Endothelial cell of umbilical vein (primary cell): ENCODE measurements at regions not wholly inside any gene's neighbourhood (a gene's known extent, or its start where the extent isn't known, plus 50 kb on each side); places are given as distances from the start of the nearest gene placed in this dataset.

Experiments used
- POLR2A ChIP-seq: IDR thresholded peaks from 2 replicates; pipeline ENCODE4 v1.6.1; 2012; ENCODE audit warnings: low read depth, mild to moderate bottlenecking, control low read depth, low read length
- POLR2AphosphoS5 ChIP-seq: IDR thresholded peaks from 2 replicates; pipeline ENCODE4 v1.6.1; 2012; ENCODE audit warnings: low read depth, mild to moderate bottlenecking, control low read depth, low read length, moderate library complexity; ENCODE audit not compliant: insufficient read depth
- TF ChIP-seq, protein P1 (sequence below), 2 donors: IDR thresholded peaks; 1 replicate in 1 of 2; 2 replicates in 1 of 2; pipeline ENCODE4 v1.5.1; 2011; ENCODE audit warnings: low read length in 2 of 2, mild to moderate bottlenecking in 2 of 2, moderate library complexity in 2 of 2, control low read depth in 1 of 2, inconsistent platforms in 1 of 2, low read depth in 1 of 2; ENCODE audit not compliant: insufficient read depth in 1 of 2; ENCODE audit errors: extremely low read depth in 1 of 2

DNA sequence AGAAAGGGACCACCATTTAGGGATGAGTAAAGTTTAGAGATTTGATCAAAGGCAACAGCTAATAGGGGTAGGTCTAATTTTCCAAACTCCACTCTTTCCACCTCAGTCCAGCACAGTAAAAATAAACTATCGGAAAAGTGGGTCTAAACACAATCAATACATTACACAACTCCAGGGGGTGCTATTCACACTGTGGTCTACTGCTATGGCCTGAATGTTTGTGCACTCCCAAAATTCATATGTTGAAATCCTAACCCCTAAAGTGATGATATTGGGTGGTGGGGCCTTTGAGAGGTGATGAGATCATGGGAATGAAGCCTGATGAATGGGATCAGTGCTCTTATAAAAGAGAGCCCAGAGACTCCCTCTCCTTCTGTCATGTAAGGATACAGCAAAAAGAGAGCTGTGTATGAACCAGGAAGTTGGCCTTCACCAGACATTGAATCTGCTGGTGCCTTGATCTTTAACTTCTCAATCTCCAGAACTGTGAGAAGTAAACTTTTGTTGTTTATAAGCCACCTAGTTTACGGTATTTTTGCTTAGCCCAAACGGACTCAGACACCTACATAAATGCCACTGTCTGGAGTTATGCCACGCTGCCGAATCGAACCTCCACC, 193.9 kb downstream of the OMA1 start:
- TF ChIP-seq POLR2A (no peak), POLR2AphosphoS5 (no peak)
- TF ChIP-seq, protein P1, sequence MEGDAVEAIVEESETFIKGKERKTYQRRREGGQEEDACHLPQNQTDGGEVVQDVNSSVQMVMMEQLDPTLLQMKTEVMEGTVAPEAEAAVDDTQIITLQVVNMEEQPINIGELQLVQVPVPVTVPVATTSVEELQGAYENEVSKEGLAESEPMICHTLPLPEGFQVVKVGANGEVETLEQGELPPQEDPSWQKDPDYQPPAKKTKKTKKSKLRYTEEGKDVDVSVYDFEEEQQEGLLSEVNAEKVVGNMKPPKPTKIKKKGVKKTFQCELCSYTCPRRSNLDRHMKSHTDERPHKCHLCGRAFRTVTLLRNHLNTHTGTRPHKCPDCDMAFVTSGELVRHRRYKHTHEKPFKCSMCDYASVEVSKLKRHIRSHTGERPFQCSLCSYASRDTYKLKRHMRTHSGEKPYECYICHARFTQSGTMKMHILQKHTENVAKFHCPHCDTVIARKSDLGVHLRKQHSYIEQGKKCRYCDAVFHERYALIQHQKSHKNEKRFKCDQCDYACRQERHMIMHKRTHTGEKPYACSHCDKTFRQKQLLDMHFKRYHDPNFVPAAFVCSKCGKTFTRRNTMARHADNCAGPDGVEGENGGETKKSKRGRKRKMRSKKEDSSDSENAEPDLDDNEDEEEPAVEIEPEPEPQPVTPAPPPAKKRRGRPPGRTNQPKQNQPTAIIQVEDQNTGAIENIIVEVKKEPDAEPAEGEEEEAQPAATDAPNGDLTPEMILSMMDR (IDR thresholded peaks at IDR 0.05; ENCODE audit: extremely low read depth in 1 of 2, insufficient read depth in 1 of 2, low read depth in 1 of 2, low read length in 2 of 2), result no peak
